Stimulated activated CD8-positive, alpha-beta memory T cell treated with anti-CD3 and anti-CD28 coated beads, Interleukin-15, amount 100 ng/mL, for 48 hours (primary cell): ENCODE measurements at regions not wholly inside any gene's neighbourhood (a gene's known extent, or its start where the extent isn't known, plus 50 kb on each side); places are given as distances from the start of the nearest gene placed in this dataset.

Source experiments
- DNase-seq, 2 donors: peaks; one replicate each; pipeline ENCODE4 v3.0.0-alpha.2; 2020; ENCODE audit warnings: low read depth in 2 of 2

GRCh38 chr6:139856562-139856961 lies 482.1 kb upstream of the CITED2 start:
- no peak for DNase-seq

- no peak for DNase-seq
These were observed 481.3 kb upstream of the CITED2 start for GRCh38 chr6:139855671-139856311.

- no peak for DNase-seq
These were observed 479.0 kb upstream of the CITED2 start for GRCh38 chr6:139853302-139853992.

GRCh38 chr6:139852488-139853140 lies 478.2 kb upstream of the CITED2 start:
- DNase-seq: no peak

GRCh38 chr6:139852067-139852466 lies 477.6 kb upstream of the CITED2 start:
- DNase-seq: no peak

- DNase-seq: no peak
These were observed 476.8 kb upstream of the CITED2 start for GRCh38 chr6:139851206-139851605.

- DNase-seq: no peak
These were observed 476.1 kb upstream of the CITED2 start for GRCh38 chr6:139850512-139850911.

GRCh38 chr6:139847457-139847813 lies 473.0 kb upstream of the CITED2 start:
- no peak for DNase-seq

- no peak for DNase-seq
These were observed 472.3 kb upstream of the CITED2 start for GRCh38 chr6:139846538-139847456.

- no peak for DNase-seq
These were observed 470.5 kb upstream of the CITED2 start for GRCh38 chr6:139844907-139845306.

- no peak for DNase-seq
These were observed 467.4 kb upstream of the CITED2 start for GRCh38 chr6:139841794-139842215.

GRCh38 chr6:139839506-139840156 lies 465.2 kb upstream of the CITED2 start:
- DNase-seq: no peak

- no peak for DNase-seq
These were observed 459.8 kb upstream of the CITED2 start for GRCh38 chr6:139834232-139834631.

- DNase-seq: no peak
These were observed 459.1 kb upstream of the CITED2 start for GRCh38 chr6:139833592-139833991.

- no peak for DNase-seq
These were observed 458.3 kb upstream of the CITED2 start for GRCh38 chr6:139832493-139833305.

GRCh38 chr6:139829576-139829975 lies 455.1 kb upstream of the CITED2 start:
- no peak for DNase-seq

- DNase-seq: no peak
These were observed 454.5 kb upstream of the CITED2 start for GRCh38 chr6:139828751-139829519.

- DNase-seq: no peak
These were observed 451.5 kb upstream of the CITED2 start for GRCh38 chr6:139825935-139826374.

- no peak for DNase-seq
These were observed 450.4 kb upstream of the CITED2 start for GRCh38 chr6:139824864-139825263.

GRCh38 chr6:139823808-139824126 lies 449.3 kb upstream of the CITED2 start:
- no peak for DNase-seq
